ENCODE measurements at regions not wholly inside any gene's neighbourhood (a gene's known extent, or its start where the extent isn't known, plus 50 kb on each side); places are given as distances from the start of the nearest gene placed in this dataset.

GRCh38 chr11:112863305-112863704 is 97.9 kb upstream of the NCAM1 start:
- TF ChIP-seq CTCF (IDR thresholded peaks at IDR 0.05; ENCODE audit: insufficient read depth, low read depth, low read length, missing control alignments), result no peak
- no peak overlapping the region for H3K4me3 ChIP-seq (ENCODE audit: low read depth, low read length)
- DNase-seq (ENCODE audit: low read depth), result no peak

GRCh38 chr11:112864672-112865071 is 96.5 kb upstream of the NCAM1 start:
- no peak for TF ChIP-seq CTCF (IDR thresholded peaks at IDR 0.05; ENCODE audit: insufficient read depth, low read depth, low read length, missing control alignments)
- no peak for DNase-seq (ENCODE audit: low read depth)

GRCh38 chr11:112871909-112872500 is 89.2 kb upstream of the NCAM1 start:
- H3K4me3 ChIP-seq (ENCODE audit: low read depth, low read length), result no peak overlapping the region
- DNase-seq (ENCODE audit: low read depth), result no peak
- TF ChIP-seq CTCF (IDR thresholded peaks at IDR 0.05; ENCODE audit: insufficient read depth, low read depth, low read length, missing control alignments), result no peak

More at GRCh38 chr11:112864672-112865071, 96.5 kb upstream of the NCAM1 start:
- no peak overlapping the region for H3K4me3 ChIP-seq (ENCODE audit: low read depth, low read length)

- TF ChIP-seq CTCF (IDR thresholded peaks at IDR 0.05; ENCODE audit: insufficient read depth, low read depth, low read length, missing control alignments), result no peak
- DNase-seq (ENCODE audit: low read depth), result no peak
- no peak overlapping the region for H3K4me3 ChIP-seq (ENCODE audit: low read depth, low read length)
These were observed 86.2 kb upstream of the NCAM1 start for GRCh38 chr11:112874980-112875379.

- no peak overlapping the region for H3K4me3 ChIP-seq (ENCODE audit: low read depth, low read length)
- TF ChIP-seq CTCF (IDR thresholded peaks at IDR 0.05; ENCODE audit: insufficient read depth, low read depth, low read length, missing control alignments), result no peak
- DNase-seq (ENCODE audit: low read depth), result no peak
These were observed 83.6 kb upstream of the NCAM1 start for GRCh38 chr11:112877581-112877980.

GRCh38 chr11:112878033-112878601 is 83.1 kb upstream of the NCAM1 start:
- DNase-seq (ENCODE audit: low read depth), result no peak
- H3K4me3 ChIP-seq (ENCODE audit: low read depth, low read length), result no peak overlapping the region
- no peak for TF ChIP-seq CTCF (IDR thresholded peaks at IDR 0.05; ENCODE audit: insufficient read depth, low read depth, low read length, missing control alignments)

GRCh38 chr11:112880495-112880894 is 80.7 kb upstream of the NCAM1 start:
- no peak overlapping the region for H3K4me3 ChIP-seq (ENCODE audit: low read depth, low read length)
- no peak for TF ChIP-seq CTCF (IDR thresholded peaks at IDR 0.05; ENCODE audit: insufficient read depth, low read depth, low read length, missing control alignments)
- DNase-seq (ENCODE audit: low read depth), result no peak
